GM12878 (cell line): ENCODE measurements at regions not wholly inside any gene's neighbourhood (a gene's known extent, or its start where the extent isn't known, plus 50 kb on each side); places are given as distances from the start of the nearest gene placed in this dataset.

Experiments used
- ATAC-seq: fragments of 200-7000 bp; cut with Tn5 transposase; 3 replicates; pipeline ENCODE4 v1.9.1; 2020; ENCODE audit warnings: mild to moderate bottlenecking, moderate library complexity
- BruUV-seq: library from RNA; stranded (reverse); fragments of 400-500 nt; replicated peaks from 2 replicates; lab custom pipeline; 2021; lab: Mats Ljungman, UMichigan
- CTCF ChIA-PET: fragments of 300-600 bp; sonication (Branson Sonifier 250); formaldehyde crosslinking; extraction: SDS; loops from one replicate; lab custom pipeline; 2021; ENCODE audit warnings: inconsistent platforms; lab: Yijun Ruan, JAX
- POLR2A ChIA-PET: fragments of 350-600 bp; formaldehyde crosslinking; extraction: SDS; loops from one replicate; lab custom pipeline; 2021; ENCODE audit warnings: inconsistent platforms; lab: Charles Lee
- RAD21 ChIA-PET: fragments of 300-600 bp; sonication (Branson Sonifier 250); formaldehyde crosslinking; loops from one replicate; lab custom pipeline; 2023; ENCODE audit warnings: antibody characterized with exemption; ENCODE audit not compliant: unreplicated experiment; lab: Charles Lee
- SMC1A ChIA-PET: fragments of 300-600 bp; sonication (Branson Sonifier 250); formaldehyde crosslinking; loops from one replicate; lab custom pipeline; 2023; ENCODE audit not compliant: unreplicated experiment, uncharacterized antibody; lab: Charles Lee
- DNase-seq: peaks from one replicate; pipeline ENCODE4 v3.0.0-alpha.2; 2011; ENCODE audit warnings: low read depth, low spot score
- FAIRE-seq: peaks from 3 replicates; lab custom pipeline; 2011; peaks lifted over from hg19 to GRCh38; lab: Jason Lieb, UNC
- H2AFZ ChIP-seq: 2 replicates; pipeline ENCODE4 v1.6.0; 2011; ENCODE audit warnings: low read depth, low read length, control low read depth; ENCODE audit not compliant: control insufficient read depth
- H3K27ac ChIP-seq: 2 replicates; pipeline ENCODE4 v1.5.1; 2011; ENCODE audit warnings: control low read depth; ENCODE audit not compliant: control insufficient read depth, insufficient read depth
- H3K27me3 ChIP-seq, 2 experiments: replicated peaks in 1 of 2; 2 replicates each; pipeline versions ENCODE4 v1.6.0 to v1.6.1; 2011; ENCODE audit warnings: low read length in 1 of 2; ENCODE audit not compliant: control insufficient read depth in 2 of 2, insufficient read depth in 2 of 2
- H3K36me3 ChIP-seq, 2 experiments: 2 replicates each; pipeline ENCODE4 v1.5.1; 2011; ENCODE audit warnings: low read length in 1 of 2; ENCODE audit not compliant: control insufficient read depth in 2 of 2, insufficient read depth in 2 of 2
- H3K4me1 ChIP-seq: 2 replicates; pipeline ENCODE4 v1.6.1; 2011; ENCODE audit warnings: mild to moderate bottlenecking, low read length, moderate library complexity, mixed read lengths; ENCODE audit not compliant: control insufficient read depth, insufficient read depth
- H3K4me2 ChIP-seq: 2 replicates; pipeline ENCODE4 v1.6.0; 2011; ENCODE audit warnings: control low read depth; ENCODE audit not compliant: control insufficient read depth, insufficient read depth
- H3K4me3 ChIP-seq: fragments of 200-600 bp; sonication (generic); 2 replicates; pipeline ENCODE4 v1.5.1; 2016
- H3K79me2 ChIP-seq: 2 replicates; pipeline ENCODE4 v1.6.0; 2011; ENCODE audit warnings: low read length; ENCODE audit not compliant: control insufficient read depth, insufficient read depth
- H3K9ac ChIP-seq: 2 replicates; pipeline ENCODE4 v1.8.0; 2011; ENCODE audit warnings: low read length, control low read depth, mixed read lengths; ENCODE audit not compliant: control insufficient read depth, insufficient read depth
- H3K9me3 ChIP-seq: replicated peaks from 3 replicates; pipeline ENCODE4 v1.5.1; 2011; ENCODE audit warnings: mild to moderate bottlenecking, low read length; ENCODE audit not compliant: control insufficient read depth, insufficient read depth
- H4K20me1 ChIP-seq: 2 replicates; pipeline ENCODE4 v1.6.0; 2011; ENCODE audit not compliant: control insufficient read depth, insufficient read depth
- CHD4 ChIP-seq: fragments of 200-600 bp; sonication (generic); IDR thresholded peaks from 2 replicates; pipeline ENCODE4 v1.6.1; 2016; ENCODE audit warnings: mild to moderate bottlenecking
- IKZF2 ChIP-seq, 2 experiments: fragments of 450-650 bp; IDR thresholded peaks; 2 replicates each; pipeline ENCODE4 v1.6.1; 2017; ENCODE audit warnings: mild to moderate bottlenecking in 2 of 2, moderate library complexity in 2 of 2
- MYB ChIP-seq: fragments of 150-350 bp; IDR thresholded peaks from 2 replicates; pipeline ENCODE4 v1.6.1; 2014; ENCODE audit warnings: mild to moderate bottlenecking, low read depth, low read length, borderline replicate concordance
- SMARCA5 ChIP-seq: fragments of 450-650 bp; IDR thresholded peaks from 2 replicates; pipeline ENCODE4 v1.6.1; 2017; ENCODE audit warnings: mild to moderate bottlenecking
- TCF7 ChIP-seq: IDR thresholded peaks from 2 replicates; pipeline ENCODE4 v1.6.1; 2014; ENCODE audit warnings: antibody characterized with exemption, borderline replicate concordance
- WGBS: methylation state at CpG from one replicate; pipeline ENCODE4 v1.1.6; 2016; ENCODE audit warnings: low lambda C conversion rate; ENCODE audit not compliant: insufficient replicate concordance, insufficient coverage; ENCODE audit errors: missing lambda C conversion rate; 5-methylcytosine and 5-hydroxymethylcytosine counted together
- in situ Hi-C: fragments of 300-500 bp; cut with MboI; formaldehyde crosslinking; loops from 9 replicates; pipeline ENCODE4 v1.14.3; 2018; ENCODE audit warnings: mixed read lengths
- intact Hi-C: fragments of 100-400 bp; cut with micrococcal nuclease; formaldehyde crosslinking; loops from one replicate; pipeline ENCODE4 v1.14.2; 2022; ENCODE audit not compliant: unreplicated experiment
- TF ChIP-seq, protein P1 (sequence below): fragments of 450-650 bp; IDR thresholded peaks from 2 replicates; pipeline ENCODE4 v1.6.1; 2017; ENCODE audit warnings: low read depth, mild to moderate bottlenecking, moderate library complexity
- TF ChIP-seq, protein P2 (sequence below): fragments of 450-650 bp; IDR thresholded peaks from 2 replicates; pipeline ENCODE4 v1.6.1; 2017; ENCODE audit warnings: mild to moderate bottlenecking, low read depth, inconsistent platforms; ENCODE audit not compliant: poor library complexity, severe bottlenecking
- TF ChIP-seq, protein P3 (sequence below): IDR thresholded peaks from 2 replicates; pipeline ENCODE4 v1.6.1; 2012; ENCODE audit warnings: improper control_type of control experiment, low read depth, low read length; ENCODE audit not compliant: insufficient replicate concordance

GRCh38 chr2:11017921-11018320, 106.2 kb downstream of the KCNF1 start:
- TF ChIP-seq MYB (no peak), SMARCA5 (no peak), CHD4 (no peak), TCF7 (no peak), IKZF2 (IDR thresholded peaks at IDR 0.05) (no peak)
- TF ChIP-seq, protein P1, sequence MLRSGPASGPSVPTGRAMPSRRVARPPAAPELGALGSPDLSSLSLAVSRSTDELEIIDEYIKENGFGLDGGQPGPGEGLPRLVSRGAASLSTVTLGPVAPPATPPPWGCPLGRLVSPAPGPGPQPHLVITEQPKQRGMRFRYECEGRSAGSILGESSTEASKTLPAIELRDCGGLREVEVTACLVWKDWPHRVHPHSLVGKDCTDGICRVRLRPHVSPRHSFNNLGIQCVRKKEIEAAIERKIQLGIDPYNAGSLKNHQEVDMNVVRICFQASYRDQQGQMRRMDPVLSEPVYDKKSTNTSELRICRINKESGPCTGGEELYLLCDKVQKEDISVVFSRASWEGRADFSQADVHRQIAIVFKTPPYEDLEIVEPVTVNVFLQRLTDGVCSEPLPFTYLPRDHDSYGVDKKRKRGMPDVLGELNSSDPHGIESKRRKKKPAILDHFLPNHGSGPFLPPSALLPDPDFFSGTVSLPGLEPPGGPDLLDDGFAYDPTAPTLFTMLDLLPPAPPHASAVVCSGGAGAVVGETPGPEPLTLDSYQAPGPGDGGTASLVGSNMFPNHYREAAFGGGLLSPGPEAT = no peak
- TF ChIP-seq, protein P2, sequence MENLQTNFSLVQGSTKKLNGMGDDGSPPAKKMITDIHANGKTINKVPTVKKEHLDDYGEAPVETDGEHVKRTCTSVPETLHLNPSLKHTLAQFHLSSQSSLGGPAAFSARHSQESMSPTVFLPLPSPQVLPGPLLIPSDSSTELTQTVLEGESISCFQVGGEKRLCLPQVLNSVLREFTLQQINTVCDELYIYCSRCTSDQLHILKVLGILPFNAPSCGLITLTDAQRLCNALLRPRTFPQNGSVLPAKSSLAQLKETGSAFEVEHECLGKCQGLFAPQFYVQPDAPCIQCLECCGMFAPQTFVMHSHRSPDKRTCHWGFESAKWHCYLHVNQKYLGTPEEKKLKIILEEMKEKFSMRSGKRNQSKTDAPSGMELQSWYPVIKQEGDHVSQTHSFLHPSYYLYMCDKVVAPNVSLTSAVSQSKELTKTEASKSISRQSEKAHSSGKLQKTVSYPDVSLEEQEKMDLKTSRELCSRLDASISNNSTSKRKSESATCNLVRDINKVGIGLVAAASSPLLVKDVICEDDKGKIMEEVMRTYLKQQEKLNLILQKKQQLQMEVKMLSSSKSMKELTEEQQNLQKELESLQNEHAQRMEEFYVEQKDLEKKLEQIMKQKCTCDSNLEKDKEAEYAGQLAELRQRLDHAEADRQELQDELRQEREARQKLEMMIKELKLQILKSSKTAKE = no peak
- TF ChIP-seq, protein P3, sequence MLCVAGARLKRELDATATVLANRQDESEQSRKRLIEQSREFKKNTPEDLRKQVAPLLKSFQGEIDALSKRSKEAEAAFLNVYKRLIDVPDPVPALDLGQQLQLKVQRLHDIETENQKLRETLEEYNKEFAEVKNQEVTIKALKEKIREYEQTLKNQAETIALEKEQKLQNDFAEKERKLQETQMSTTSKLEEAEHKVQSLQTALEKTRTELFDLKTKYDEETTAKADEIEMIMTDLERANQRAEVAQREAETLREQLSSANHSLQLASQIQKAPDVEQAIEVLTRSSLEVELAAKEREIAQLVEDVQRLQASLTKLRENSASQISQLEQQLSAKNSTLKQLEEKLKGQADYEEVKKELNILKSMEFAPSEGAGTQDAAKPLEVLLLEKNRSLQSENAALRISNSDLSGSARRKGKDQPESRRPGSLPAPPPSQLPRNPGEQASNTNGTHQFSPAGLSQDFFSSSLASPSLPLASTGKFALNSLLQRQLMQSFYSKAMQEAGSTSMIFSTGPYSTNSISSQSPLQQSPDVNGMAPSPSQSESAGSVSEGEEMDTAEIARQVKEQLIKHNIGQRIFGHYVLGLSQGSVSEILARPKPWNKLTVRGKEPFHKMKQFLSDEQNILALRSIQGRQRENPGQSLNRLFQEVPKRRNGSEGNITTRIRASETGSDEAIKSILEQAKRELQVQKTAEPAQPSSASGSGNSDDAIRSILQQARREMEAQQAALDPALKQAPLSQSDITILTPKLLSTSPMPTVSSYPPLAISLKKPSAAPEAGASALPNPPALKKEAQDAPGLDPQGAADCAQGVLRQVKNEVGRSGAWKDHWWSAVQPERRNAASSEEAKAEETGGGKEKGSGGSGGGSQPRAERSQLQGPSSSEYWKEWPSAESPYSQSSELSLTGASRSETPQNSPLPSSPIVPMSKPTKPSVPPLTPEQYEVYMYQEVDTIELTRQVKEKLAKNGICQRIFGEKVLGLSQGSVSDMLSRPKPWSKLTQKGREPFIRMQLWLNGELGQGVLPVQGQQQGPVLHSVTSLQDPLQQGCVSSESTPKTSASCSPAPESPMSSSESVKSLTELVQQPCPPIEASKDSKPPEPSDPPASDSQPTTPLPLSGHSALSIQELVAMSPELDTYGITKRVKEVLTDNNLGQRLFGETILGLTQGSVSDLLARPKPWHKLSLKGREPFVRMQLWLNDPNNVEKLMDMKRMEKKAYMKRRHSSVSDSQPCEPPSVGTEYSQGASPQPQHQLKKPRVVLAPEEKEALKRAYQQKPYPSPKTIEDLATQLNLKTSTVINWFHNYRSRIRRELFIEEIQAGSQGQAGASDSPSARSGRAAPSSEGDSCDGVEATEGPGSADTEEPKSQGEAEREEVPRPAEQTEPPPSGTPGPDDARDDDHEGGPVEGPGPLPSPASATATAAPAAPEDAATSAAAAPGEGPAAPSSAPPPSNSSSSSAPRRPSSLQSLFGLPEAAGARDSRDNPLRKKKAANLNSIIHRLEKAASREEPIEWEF = no peak
- TF ChIP-seq, all 136 proteins: peak for 0
- Histone ChIP-seq H3K27me3 (peaks cover 0 to 4% of the 10 kb centered on the region in 2 experiments; a peak in 2 of 4 replicates), H3K9me3 (no peaks in the 10 kb centered on the region), H4K20me1 (no peaks in the 10 kb centered on the region), H3K4me2 (no peak overlapping the region), H3K4me3 (no peak overlapping the region), H3K9ac (no peak overlapping the region), H3K4me1 (no peaks in the 10 kb centered on the region), H2AFZ (no peak overlapping the region), H3K36me3 (no peaks in the 10 kb centered on the region), H3K27ac (no peak overlapping the region), H3K79me2 (no peaks in the 10 kb centered on the region)
- POLR2A ChIA-PET = no interaction called here
- FAIRE-seq (no peak), ATAC-seq (no peak), DNase-seq (no peak)
- CTCF ChIA-PET = interaction anchor here (1.6 kb wide), 1 partner anchor 114 kb away, joined by 6 read pairs; no protein-coding TSS in a partner anchor
- SMC1A ChIA-PET = no interaction called here
- RAD21 ChIA-PET = no interaction called here
- intact Hi-C loops = no loop called here
- WGBS = 49% methylated on average over 4 of the region's 8 CpGs
- in situ Hi-C loops = no loop called here
- no TSS peak for BruUV-seq
